SK-N-SH treated with all-trans-retinoic acid at 6 μM for 48 hours (cell line): ENCODE measurements at regions not wholly inside any gene's neighbourhood (a gene's known extent, or its start where the extent isn't known, plus 50 kb on each side); places are given as distances from the start of the nearest gene placed in this dataset.

Experiments used
- ARNTL ChIP-seq: fragments of 450-650 bp; formaldehyde crosslinking; IDR thresholded peaks from 2 replicates; pipeline ENCODE4 v1.5.0; 2020; ENCODE audit warnings: low read depth, mild to moderate bottlenecking, moderate library complexity, borderline replicate concordance
- GLIS3 ChIP-seq: fragments of 250-450 bp; sonication (Bioruptor Pico); IDR thresholded peaks from 2 replicates; pipeline ENCODE4 v1.5.0; 2020; ENCODE audit warnings: mild to moderate bottlenecking, moderate library complexity
- PPARA ChIP-seq: fragments of 250-450 bp; sonication (Bioruptor Pico); IDR thresholded peaks from 2 replicates; pipeline ENCODE4 v1.5.0; 2020; ENCODE audit warnings: mild to moderate bottlenecking, borderline replicate concordance
- RARB ChIP-seq: fragments of 250-450 bp; sonication (Bioruptor Pico); IDR thresholded peaks from 2 replicates; pipeline ENCODE4 v1.8.0; 2021; ENCODE audit warnings: mild to moderate bottlenecking, moderate library complexity
- TOX ChIP-seq: fragments of 250-450 bp; sonication (Bioruptor Pico); IDR thresholded peaks from 2 replicates; pipeline ENCODE4 v1.8.0; 2021; ENCODE audit warnings: mild to moderate bottlenecking, moderate library complexity, borderline replicate concordance
- ZNF565 ChIP-seq: fragments of 450-650 bp; formaldehyde crosslinking; conservative IDR thresholded peaks from 2 replicates; pipeline ENCODE4 v1.5.0; 2020; ENCODE audit warnings: low read depth, mild to moderate bottlenecking, moderate library complexity
- TF ChIP-seq, protein P1 (sequence below): fragments of 250-450 bp; sonication (Bioruptor Pico); IDR thresholded peaks from 2 replicates; pipeline ENCODE4 v1.8.0; 2020; ENCODE audit warnings: mild to moderate bottlenecking, moderate library complexity, borderline replicate concordance
- TF ChIP-seq, protein P2 (sequence below): fragments of 250-450 bp; sonication (Bioruptor Pico); IDR thresholded peaks from 2 replicates; pipeline ENCODE4 v1.5.1; 2020; ENCODE audit warnings: low read depth, mild to moderate bottlenecking, moderate library complexity

DNA sequence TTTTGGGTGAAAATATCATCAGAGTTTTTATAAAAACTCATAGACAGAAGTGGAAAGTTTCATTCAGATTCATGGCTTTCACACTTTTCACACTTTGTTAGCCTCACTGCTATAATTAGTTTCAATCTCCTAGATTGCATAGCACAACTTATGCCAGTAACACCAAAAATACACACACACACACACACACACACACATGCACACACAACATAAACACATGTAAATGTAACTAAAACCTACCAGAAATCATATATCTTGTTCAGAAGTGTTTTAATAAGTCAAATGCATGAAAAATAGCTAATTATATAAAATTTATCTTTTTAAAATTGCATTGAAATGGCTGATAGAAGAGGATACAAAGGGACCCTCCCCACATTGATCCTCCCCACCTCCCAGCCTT is 347.8 kb upstream of the SLC35B3 start:
- no peak for TF ChIP-seq GLIS3 (CRISPR knock-in tag)
- TF ChIP-seq ZNF565 (CRISPR knock-in tag), result no peak
- TF ChIP-seq, protein P1, sequence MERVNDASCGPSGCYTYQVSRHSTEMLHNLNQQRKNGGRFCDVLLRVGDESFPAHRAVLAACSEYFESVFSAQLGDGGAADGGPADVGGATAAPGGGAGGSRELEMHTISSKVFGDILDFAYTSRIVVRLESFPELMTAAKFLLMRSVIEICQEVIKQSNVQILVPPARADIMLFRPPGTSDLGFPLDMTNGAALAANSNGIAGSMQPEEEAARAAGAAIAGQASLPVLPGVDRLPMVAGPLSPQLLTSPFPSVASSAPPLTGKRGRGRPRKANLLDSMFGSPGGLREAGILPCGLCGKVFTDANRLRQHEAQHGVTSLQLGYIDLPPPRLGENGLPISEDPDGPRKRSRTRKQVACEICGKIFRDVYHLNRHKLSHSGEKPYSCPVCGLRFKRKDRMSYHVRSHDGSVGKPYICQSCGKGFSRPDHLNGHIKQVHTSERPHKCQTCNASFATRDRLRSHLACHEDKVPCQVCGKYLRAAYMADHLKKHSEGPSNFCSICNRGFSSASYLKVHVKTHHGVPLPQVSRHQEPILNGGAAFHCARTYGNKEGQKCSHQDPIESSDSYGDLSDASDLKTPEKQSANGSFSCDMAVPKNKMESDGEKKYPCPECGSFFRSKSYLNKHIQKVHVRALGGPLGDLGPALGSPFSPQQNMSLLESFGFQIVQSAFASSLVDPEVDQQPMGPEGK, result no peak
- no peak for TF ChIP-seq TOX (CRISPR knock-in tag)
- TF ChIP-seq ARNTL (CRISPR knock-in tag), result no peak
- TF ChIP-seq RARB (CRISPR knock-in tag), result no peak
- TF ChIP-seq, protein P2, sequence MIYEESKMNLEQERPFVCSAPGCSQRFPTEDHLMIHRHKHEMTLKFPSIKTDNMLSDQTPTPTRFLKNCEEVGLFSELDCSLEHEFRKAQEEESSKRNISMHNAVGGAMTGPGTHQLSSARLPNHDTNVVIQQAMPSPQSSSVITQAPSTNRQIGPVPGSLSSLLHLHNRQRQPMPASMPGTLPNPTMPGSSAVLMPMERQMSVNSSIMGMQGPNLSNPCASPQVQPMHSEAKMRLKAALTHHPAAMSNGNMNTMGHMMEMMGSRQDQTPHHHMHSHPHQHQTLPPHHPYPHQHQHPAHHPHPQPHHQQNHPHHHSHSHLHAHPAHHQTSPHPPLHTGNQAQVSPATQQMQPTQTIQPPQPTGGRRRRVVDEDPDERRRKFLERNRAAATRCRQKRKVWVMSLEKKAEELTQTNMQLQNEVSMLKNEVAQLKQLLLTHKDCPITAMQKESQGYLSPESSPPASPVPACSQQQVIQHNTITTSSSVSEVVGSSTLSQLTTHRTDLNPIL (CRISPR knock-in tag), result no peak
- no peak for TF ChIP-seq PPARA (CRISPR knock-in tag)
